Transverse colon (tissue), 4 donors: ENCODE measurements at regions not wholly inside any gene's neighbourhood (a gene's known extent, or its start where the extent isn't known, plus 50 kb on each side); places are given as distances from the start of the nearest gene placed in this dataset.

ENCODE experiments used
- DNase-seq: peaks from one replicate; pipeline ENCODE4 v3.0.0-alpha.2; 2019
- H3K27ac ChIP-seq, 4 donors: fragments of 200-600 bp; sonication (generic); 2 replicates each; pipeline ENCODE4 v1.5.1; 2016 to 2018; ENCODE audit warnings: inconsistent platforms in 4 of 4
- H3K27me3 ChIP-seq: fragments of 200-600 bp; sonication (generic); 2 replicates; pipeline ENCODE4 v1.5.1; 2017; ENCODE audit warnings: inconsistent platforms
- H3K36me3 ChIP-seq, 4 donors: fragments of 200-600 bp; sonication (generic); 2 replicates each; pipeline ENCODE4 v1.5.1; 2017 to 2019; ENCODE audit warnings: inconsistent platforms in 4 of 4
- H3K4me1 ChIP-seq, 4 donors: fragments of 200-600 bp; sonication (generic); 2 replicates each; pipeline ENCODE4 v1.5.1; 2017 to 2020; ENCODE audit warnings: inconsistent platforms in 4 of 4
- H3K4me3 ChIP-seq, 4 donors: fragments of 200-600 bp; sonication (generic); 1 replicate in 1 of 4; 2 replicates in 3 of 4; pipeline versions ENCODE4 v1.5.1 to v1.6.1; 2017 to 2019; ENCODE audit warnings: inconsistent platforms in 4 of 4
- H3K9me3 ChIP-seq, 2 donors: fragments of 200-600 bp; sonication (generic); 2 replicates each; pipeline ENCODE4 v1.5.1; 2017 to 2019; ENCODE audit warnings: inconsistent platforms in 2 of 2
- CTCF ChIP-seq, 5 experiments: fragments of 200-600 bp in 3 of 5; fragments of 450-650 bp in 2 of 5; sonication (generic) in 3 of 5; IDR thresholded peaks; 1 replicate in 2 of 5; 2 replicates in 3 of 5; pipeline ENCODE4 v1.5.1; 2016 to 2017; ENCODE audit warnings: antibody characterized with exemption in 5 of 5, inconsistent platforms in 3 of 5, mild to moderate bottlenecking in 2 of 5, moderate library complexity in 1 of 5
- EP300 ChIP-seq: sonication (generic); formaldehyde crosslinking; IDR thresholded peaks from one replicate; pipeline ENCODE4 v1.6.1; 2017; ENCODE audit warnings: antibody characterized with exemption, low read depth
- POLR2A ChIP-seq: fragments of 450-650 bp; IDR thresholded peaks from one replicate; pipeline ENCODE4 v1.6.1; 2016; ENCODE audit warnings: antibody characterized with exemption, mild to moderate bottlenecking, moderate library complexity
- POLR2AphosphoS5 ChIP-seq, 3 donors: sonication (generic); formaldehyde crosslinking; IDR thresholded peaks; one replicate each; pipeline ENCODE4 v1.6.1; 2016; ENCODE audit warnings: antibody characterized with exemption in 3 of 3
- WGBS, 2 donors: methylation state at CpG; one replicate each; pipeline ENCODE4 v1.1.5; 2018; ENCODE audit warnings: low coverage in 1 of 2; 5-methylcytosine and 5-hydroxymethylcytosine counted together
- in situ Hi-C, 4 donors: fragments of 200-750 bp; cut with MboI; loops; one replicate each; pipeline versions ENCODE4 v1.15.0 to v1.15.1; 2017; ENCODE audit warnings: low sequenced_read_pairs in 3 of 4, low pct_ligation_motif_present in 1 of 4, low pct_unique_long_range_greater_than_20kb in 1 of 4
- intact Hi-C: fragments of 100-400 bp; cut with DNase I; formaldehyde crosslinking; loops from one replicate; pipeline ENCODE4 v1.15.1; 2023; ENCODE audit warnings: low total_unique reads

- Histone ChIP-seq H3K27ac (no peak overlapping the region), H3K36me3 (no peaks in the 10 kb centered on the region), H3K4me1 (no peaks in the 10 kb centered on the region), H3K27me3 (peaks cover 17% of the 10 kb centered on the region), H3K4me3 (no peak overlapping the region), H3K9me3 (no peaks in the 10 kb centered on the region)
- in situ Hi-C loops: loop anchor here in 3 of 4 donors (10.0 to 25.0 kb wide), 2 partner anchors 366 to 373 kb away; no protein-coding TSS in a partner anchor
- TF ChIP-seq POLR2AphosphoS5 (IDR thresholded peaks at IDR 0.05) (no peak), POLR2A (no peak), EP300 (no peak), CTCF (IDR thresholded peaks at IDR 0.05) (no peak)
- DNase-seq: no peak
- WGBS, 2 donors: 92 to 100% methylated on average over 2 to 13 of the region's 13 CpGs
- intact Hi-C loops: loop anchor here (10.0 kb wide), 1 partner anchor 373 kb away; no protein-coding TSS in a partner anchor
Observed at GRCh38 chr6:166771701-166772100, 144.7 kb upstream of the RPS6KA2 start.

GRCh38 chr6:166770216-166771116, 143.4 kb upstream of the RPS6KA2 start:
- intact Hi-C loops: loop anchor here (10.0 kb wide), 1 partner anchor 374 kb away; no protein-coding TSS in a partner anchor
- no peaks in the 10 kb centered on the region for H3K4me1 ChIP-seq

GRCh38 chr6:166769648-166770047, 142.6 kb upstream of the RPS6KA2 start:
- intact Hi-C loops: loop anchor here (10.0 kb wide), 1 partner anchor 375 kb away; no protein-coding TSS in a partner anchor
- no peak overlapping the region for H3K4me3 ChIP-seq
- no peak overlapping the region for H3K27ac ChIP-seq
- TF ChIP-seq POLR2AphosphoS5 (IDR thresholded peaks at IDR 0.05) (no peak), POLR2A (no peak), CTCF (IDR thresholded peaks at IDR 0.05) (no peak), EP300 (no peak)
- in situ Hi-C loops: loop anchor here in 3 of 4 donors (10.0 to 25.0 kb wide), 2 partner anchors 368 to 375 kb away; no protein-coding TSS in a partner anchor
- H3K36me3 ChIP-seq: no peaks in the 10 kb centered on the region
- H3K4me1 ChIP-seq: no peaks in the 10 kb centered on the region
- DNase-seq: no peak
- WGBS, 2 donors: 90% methylated on average over 7 of the region's 7 CpGs; no CpG with 5 or more reads in 1 of the 2 donors
- no peaks in the 10 kb centered on the region for H3K9me3 ChIP-seq
- H3K27me3 ChIP-seq: peaks cover 15% of the 10 kb centered on the region

More at GRCh38 chr6:166770216-166771116, 143.4 kb upstream of the RPS6KA2 start:
- TF ChIP-seq CTCF (IDR thresholded peaks at IDR 0.05): no peak
- no peak for TF ChIP-seq EP300
- no peak for TF ChIP-seq POLR2AphosphoS5 (IDR thresholded peaks at IDR 0.05)
- no peak for TF ChIP-seq POLR2A
- Histone ChIP-seq H3K9me3 (no peaks in the 10 kb centered on the region), H3K27me3 (peaks cover 17% of the 10 kb centered on the region), H3K4me3 (no peak overlapping the region), H3K36me3 (no peaks in the 10 kb centered on the region), H3K27ac (no peak overlapping the region)
- no peak for DNase-seq
- in situ Hi-C loops: loop anchor here in 3 of 4 donors (10.0 to 25.0 kb wide), 2 partner anchors 367 to 374 kb away; no protein-coding TSS in a partner anchor
- WGBS, 2 donors: 88 to 89% methylated on average over 15 to 19 of the region's 19 CpGs

GRCh38 chr6:166768761-166769160, 141.7 kb upstream of the RPS6KA2 start:
- intact Hi-C loops (no loop called here), in situ Hi-C loops (loop anchor here in 2 of 4 donors (25.0 kb wide), 1 partner anchor 369 kb away; no protein-coding TSS in a partner anchor)
- H3K4me3 ChIP-seq: no peak overlapping the region
- no peaks in the 10 kb centered on the region for H3K36me3 ChIP-seq
- DNase-seq: no peak
- H3K27ac ChIP-seq: no peak overlapping the region
- TF ChIP-seq EP300 (no peak), POLR2A (no peak), POLR2AphosphoS5 (IDR thresholded peaks at IDR 0.05) (no peak), CTCF (IDR thresholded peaks at IDR 0.05) (no peak)
- H3K9me3 ChIP-seq: no peaks in the 10 kb centered on the region
- H3K27me3 ChIP-seq: peaks cover 11% of the 10 kb centered on the region
- WGBS, 2 donors: 82 to 100% methylated on average over 2 to 8 of the region's 8 CpGs
- no peaks in the 10 kb centered on the region for H3K4me1 ChIP-seq
